HG03060 (cell line): ENCODE measurements at regions not wholly inside any gene's neighbourhood (a gene's known extent, or its start where the extent isn't known, plus 50 kb on each side); places are given as distances from the start of the nearest gene placed in this dataset.
A peak's percentile ranks its signal among the peaks of the same experiment; 100 is the strongest.
"Not testable (repeated sequence)": the region's sequence is repeated elsewhere in the genome, so short reads cannot be mapped to it uniquely, and the experiment has no call there.

Experiments used
- ATAC-seq: cut with Tn5 transposase; IDR thresholded peaks from one replicate; pipeline ENCODE4 v1.9.1; 2021; ENCODE audit warnings: low read depth, moderate number of reproducible peaks; ENCODE audit not compliant: unreplicated experiment

DNA sequence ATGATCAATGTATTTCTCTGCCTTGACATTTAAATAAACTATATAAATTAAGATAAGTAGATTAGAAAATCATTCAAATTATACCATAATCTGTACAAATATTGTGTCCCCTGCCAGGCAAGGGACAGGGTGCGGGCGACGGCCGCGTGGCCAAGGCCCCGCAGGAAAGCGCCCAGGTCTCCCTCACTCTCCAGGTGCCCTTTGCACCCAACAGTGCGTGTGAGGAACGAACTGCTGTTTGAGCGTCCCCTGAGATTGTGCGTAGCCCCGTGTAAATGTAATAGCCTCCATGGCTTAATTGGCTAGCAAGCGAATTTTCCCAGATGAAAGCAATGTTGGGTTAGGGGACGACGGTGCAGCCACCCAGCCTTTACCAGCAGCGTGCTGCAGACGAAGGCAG lies 161.4 kb downstream of the SYT15 start:
- not testable (repeated sequence) for ATAC-seq

DNA sequence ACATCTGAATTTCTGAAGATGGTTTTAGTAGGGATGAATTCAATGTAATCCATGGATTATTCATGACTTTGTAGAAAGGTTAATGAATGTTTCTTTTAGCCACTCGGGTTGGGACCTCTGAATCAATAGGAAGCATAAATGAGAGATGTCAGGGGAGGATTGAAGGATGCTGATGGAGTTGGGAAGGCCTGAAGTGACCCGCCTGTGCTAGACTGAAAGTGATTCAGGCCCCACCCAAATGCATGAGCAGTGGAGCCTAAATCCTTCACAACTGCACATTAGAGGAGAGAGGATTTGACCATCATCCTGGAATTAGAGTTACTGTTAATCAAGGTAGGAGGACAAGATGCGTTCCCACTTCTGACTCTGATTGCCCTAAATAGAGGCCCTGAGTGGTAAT lies 162.2 kb upstream of the PTPN20 start:
- not testable (repeated sequence) for ATAC-seq

DNA sequence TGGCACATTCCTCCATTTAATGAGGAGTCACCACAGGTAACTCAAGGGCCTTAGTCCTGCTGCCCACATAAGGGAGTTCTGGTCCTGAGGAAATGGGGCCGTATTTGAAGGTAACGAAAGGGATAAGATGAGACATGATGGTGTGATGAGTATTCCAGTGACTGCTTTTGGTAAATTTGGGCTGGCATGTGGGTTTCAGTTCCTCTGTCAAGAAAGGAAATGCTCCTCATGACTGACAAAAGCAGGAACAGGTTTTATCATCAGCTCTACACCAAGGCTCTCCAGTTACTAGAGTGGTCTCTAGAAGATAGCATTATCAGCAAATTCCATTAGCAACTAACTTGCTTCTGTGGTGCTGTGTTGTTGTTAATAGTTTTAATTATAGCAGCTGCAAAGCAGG lies 161.8 kb upstream of the PTPN20 start:
- ATAC-seq = not testable (repeated sequence)

DNA sequence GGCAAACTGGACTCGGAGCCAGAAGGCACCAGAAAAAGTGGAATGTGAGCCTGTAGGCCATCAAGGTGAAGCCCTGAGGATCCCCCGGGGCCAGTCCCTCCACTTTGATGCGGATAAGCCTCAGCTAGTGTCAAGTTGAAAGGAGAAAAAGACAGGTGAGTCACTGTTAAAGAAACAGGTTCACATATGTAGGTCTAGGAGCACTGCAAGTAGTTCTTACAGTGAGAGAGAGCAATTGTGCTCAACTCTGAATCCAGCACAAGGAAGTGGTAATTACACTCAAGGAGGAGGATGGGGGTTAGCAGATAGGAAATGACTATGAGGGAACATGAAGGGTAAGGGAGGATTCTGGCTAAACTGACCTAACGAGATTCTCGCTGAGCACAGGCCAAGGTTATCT lies 157.5 kb upstream of the PTPN20 start:
- not testable (repeated sequence) for ATAC-seq

DNA sequence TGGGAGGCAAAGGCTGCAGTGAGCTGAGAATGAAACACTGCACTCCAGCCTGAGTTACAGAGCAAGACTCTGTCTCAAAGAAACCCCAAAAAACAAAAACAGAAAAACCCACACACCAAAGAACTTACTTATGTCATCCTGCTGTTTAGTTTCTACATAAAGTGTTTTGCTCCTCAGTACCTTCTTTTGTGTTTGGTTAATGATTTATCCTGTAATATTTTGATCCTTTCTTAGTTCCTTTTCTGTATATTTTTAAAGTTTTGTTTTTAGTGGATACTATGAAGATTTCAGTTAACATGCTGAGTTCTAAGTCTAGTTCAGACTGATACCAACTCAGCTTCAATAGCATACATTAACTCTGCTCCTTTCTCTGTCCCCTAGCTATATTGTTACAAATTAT lies 149.8 kb upstream of the PTPN20 start:
- peak; percentile 94 for ATAC-seq

DNA sequence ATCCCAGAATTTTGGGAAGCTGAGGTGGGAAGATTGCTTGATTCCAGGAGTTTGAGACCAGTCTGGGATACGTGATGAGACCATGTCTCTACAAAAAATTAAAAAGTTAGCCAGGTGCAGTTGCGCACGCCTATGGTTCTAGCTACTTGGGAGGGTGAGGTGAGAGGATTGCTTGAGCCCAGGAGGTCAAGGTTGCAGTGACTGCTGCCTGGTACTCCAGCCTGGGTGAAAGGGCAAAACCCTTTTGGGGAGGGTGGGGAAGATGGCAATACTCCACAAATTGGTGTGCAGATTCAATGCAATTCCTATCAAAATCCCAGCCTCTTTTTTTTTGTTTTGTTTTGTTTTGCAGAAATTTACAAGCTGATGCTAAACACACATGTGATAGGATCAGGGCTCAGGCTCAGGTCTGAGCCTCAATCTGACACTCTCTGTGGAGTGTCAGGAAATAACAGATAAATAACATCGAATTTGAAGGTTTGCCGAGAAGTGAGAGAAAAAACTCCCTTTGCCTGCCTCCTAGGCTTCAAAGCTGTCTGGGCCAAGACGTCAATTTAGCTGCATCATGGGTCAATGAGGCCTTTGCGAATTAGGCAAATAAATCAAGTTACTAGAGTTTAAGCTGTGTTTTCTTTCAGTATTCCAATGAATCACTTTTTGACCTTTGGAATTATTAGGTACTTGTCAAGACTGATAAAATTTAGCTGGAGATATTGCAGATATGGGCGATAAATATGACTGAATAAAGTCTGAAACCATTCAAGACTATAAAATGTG lies 142.5 kb upstream of the PTPN20 start:
- not testable (repeated sequence) for ATAC-seq

DNA sequence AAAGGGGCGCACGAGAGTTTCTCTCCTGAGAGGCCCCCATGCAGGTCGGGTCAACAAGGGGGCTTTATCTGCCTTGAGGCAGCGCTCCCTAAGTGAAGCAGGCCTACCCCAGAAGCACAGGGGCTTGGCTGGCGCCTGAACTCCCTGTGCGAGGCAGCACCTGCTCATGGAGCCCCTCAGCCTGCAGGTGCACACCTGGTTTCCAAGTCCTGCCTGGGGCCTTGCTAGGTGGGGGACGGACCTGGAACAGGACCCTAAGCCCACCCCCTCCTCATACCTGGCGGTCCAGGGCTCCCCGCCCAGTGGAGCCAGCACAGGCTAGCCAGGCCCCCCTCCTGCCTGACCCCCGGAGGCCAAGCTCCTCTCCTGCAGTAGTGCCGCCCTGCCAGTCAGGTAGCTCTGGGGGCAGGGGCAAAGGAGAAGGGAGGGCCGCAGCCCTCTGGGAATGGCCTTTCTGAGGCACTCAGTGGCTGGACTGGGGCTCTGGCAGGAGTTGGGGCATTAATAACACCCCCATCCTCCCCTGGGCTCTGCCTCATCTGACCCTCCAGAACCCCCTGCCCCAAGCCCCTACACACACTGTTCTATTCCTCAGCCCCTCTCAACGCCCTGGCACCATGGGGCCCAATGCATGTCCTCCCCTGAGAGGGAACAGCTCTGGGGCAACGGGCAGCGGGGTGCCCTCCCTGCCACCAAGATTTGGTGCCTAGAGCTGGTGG lies 137.9 kb upstream of the PTPN20 start:
- ATAC-seq = not testable (repeated sequence)

DNA sequence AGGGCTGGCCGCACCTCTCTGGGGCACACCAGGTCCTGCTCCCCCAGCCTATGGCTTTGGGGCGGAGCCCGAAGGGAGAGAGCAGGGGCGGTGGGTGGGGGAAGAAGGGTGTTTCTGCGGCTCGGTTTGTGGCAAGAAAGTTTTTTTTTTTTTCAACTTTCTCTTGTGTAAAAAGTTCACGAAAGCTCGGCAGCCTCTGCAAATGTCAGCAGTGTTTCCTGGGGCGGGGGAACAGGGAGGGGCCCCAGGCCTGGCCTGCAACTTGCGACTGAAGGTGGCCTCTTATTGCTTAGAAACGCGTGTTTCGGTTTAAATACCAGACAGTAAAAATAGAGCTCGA lies 137.4 kb upstream of the PTPN20 start:
- ATAC-seq = not testable (repeated sequence)

DNA sequence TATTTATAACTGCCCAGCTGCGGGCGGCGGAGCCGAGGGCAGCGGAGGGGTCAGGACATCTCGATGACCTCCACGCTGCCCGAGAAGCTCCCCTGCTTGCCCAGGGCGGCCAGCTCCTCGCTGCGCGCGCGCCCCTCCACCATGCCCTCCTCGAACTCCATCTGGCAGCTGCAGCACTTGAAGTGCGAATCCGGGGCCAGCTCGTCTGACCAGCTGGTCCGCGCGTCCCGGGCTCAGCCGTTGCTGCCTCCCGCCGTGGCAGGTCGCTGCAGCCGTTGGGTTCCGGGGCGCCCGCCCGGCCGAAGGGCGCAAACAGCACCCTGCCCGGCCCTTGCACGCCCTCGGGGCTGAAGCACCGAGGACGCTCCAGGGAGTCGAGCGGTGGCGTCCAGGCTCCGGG lies 136.9 kb upstream of the PTPN20 start:
- not testable (repeated sequence) for ATAC-seq

DNA sequence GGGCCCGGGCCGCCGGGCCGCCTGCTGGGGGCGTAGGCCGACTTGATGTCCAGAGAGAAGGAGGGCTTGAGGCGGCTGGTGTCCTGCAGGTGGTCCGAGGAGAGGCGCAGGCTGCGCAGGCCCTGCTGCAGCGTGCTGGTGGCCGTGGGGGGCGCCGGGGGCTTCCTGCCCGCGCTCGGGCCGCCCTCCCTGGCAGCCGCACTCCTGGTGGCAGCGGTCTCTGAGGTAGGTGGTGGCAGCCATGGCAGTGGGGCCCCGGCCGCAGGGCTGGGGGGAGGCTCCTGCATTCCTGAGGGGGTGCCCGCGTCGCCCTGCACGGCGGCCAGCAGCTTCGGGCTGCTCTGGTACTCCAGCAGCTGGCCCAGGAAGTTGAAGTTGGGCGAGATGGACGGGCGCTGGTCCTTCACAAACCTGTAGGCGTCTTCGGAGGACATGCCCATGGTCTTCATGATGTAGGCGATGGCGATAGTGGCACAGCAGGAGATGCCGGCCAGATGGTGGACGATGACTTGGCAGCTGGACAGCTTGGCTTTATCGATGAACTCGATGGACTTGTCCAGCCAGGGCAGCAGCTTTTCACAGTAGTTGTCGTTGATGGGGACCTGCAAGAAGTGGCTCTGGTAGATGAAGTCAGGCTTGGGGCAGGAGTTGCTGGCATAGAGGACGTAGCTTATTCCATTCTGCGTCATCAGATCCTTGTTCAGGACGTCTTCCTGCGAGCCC lies 136.1 kb upstream of the PTPN20 start:
- ATAC-seq = not testable (repeated sequence)

DNA sequence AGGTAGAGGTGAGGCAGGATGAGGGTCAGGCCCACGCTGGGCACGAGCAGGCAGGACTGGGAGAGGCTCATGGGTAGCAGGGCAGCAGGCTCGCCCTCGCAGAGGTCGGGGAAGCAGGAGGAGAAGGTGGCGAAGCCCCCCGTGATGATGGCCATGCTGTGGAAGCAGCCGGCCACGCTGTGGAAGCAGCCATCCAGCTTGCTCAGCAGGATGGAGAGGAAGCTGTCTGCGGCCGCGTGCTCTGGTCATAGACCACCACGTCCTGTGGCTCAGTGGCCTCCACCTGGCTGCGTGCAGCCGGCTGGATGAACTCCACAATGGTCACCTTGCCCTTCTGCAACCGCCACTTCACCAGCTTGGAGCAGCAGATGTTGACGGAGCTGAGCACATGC lies 135.6 kb upstream of the PTPN20 start:
- not testable (repeated sequence) for ATAC-seq

DNA sequence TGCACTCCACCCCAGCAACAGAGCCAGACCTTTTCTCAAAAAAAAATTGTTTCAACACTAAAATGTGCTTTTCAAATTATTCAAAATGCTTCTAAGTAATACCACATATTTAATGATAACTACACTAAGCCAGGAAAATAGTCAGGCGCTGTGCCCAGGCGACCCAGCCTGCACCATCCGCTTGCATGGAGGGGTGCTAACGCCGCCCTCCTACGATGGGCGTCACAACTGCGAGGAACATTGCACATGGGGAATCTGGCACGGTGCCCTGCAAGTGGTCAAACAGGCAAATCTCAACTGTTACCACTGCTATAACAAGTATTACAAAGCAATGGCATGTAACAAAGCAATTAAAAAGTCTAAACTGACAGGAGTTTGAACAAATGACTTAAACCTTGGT lies 131.7 kb upstream of the PTPN20 start:
- ATAC-seq = not testable (repeated sequence)

DNA sequence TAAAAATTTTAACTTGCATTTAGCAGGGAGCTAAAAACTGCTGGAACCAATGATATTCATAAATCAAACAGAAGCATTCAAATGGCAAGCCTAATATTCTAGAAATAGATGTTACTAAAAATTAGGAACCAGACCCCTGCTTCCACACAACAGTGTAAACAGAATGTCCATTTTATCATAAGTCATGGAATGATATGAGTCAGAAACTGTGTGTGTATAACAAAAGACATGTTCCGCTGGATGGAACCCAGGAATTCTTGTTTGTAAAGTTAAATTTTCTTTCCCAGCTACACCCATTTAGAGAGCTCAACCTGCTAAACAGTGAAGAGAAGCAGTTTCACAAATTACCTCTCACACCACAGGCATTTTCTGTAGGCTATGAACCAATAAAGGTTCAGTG lies 131.1 kb upstream of the PTPN20 start:
- ATAC-seq = not testable (repeated sequence)

DNA sequence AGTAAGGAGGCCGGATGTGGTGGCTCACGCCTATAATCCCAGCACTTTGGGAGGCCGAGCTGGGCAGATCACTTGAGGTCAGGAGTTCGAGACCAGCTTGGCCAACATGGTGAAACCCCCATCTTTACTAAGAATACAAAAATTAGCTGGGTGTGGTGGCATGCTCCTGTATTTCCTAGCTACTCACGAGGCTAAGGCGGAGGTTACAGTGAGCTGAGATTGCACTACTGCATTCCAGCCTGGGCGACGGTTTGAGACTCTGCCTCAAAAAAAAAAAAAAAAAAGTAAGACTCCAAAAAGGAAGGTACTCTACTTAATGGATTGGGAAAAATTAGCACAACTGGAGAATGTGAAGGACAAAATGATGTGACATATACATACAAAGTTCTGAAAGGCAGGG lies 130.2 kb upstream of the PTPN20 start:
- not testable (repeated sequence) for ATAC-seq

DNA sequence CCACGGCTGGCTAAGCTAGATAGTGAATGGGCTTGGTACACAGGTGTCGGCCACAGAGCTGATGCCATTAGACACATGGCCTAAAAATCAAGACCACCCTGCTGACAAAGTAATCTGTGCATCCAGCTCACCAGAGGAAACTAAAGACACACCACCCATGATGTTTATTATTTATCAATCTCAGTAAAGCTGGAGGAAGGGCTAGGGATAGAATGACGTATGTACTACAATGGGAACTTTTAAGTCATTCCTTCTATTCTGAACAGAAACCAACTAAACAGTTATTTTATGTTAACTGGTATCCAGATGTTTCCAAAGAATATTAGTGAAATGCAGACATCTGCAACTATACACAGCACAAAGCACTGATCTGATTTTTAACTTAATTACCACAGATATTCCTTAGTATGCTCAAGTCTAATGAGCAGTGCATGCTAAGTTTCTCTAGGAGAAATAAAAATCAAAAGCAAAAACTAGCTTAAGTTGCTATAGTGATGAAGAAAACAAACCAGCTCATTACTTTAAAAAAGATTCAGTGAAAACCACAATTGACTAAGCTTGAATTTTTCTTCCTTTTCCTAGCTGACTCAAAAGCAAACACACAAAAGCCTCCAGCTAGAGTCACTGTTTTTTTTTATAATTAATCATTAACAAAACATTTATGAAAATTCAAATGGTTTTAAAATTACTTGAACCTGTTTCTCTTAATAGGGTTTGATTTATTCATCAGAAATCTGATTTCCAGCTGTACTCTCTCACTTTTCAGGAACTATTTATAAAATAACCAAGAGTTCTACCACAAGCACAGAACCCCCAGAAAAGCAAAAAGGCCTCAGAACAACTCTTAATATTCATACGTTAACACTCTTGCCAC lies 129.0 kb upstream of the PTPN20 start:
- ATAC-seq = peak; percentile 46

DNA sequence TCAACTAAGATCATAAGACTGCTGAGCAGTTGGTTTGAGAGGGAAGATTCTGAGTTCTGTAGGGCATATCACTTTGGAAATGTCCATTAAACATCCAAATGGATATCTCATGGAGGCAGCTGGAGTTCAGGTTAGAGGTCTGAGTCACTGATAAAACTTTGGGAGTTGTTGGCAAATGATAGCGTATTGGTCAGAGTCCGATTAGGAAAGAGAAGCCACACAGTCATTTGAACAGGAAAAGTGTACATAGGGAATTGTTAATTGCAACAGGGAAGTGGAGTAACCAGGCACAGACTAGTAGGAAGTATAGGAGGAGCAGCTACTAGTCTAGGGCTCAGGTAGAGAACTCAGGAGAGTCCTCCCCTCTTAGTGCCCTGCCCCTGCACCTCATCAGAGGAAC lies 126.6 kb upstream of the PTPN20 start:
- not testable (repeated sequence) for ATAC-seq

DNA sequence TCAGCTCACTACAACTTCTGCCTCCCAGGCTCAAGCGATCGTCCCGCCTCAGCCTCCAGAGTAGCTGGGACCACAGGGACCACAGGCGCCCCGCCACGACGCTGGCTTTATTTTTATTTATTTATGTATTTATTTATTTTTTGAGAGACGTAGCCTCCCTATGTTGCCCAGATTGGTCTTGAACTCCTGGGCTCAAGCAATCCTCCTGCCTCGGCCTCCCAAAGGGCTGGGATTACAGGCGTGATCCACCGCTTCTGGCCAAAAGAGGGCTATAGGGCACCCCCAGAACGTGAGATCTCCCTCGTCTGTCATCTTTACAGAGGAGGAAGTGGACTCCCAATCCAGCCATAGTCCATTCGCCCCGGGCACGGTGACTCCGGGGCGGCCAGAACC lies 125.1 kb upstream of the PTPN20 start:
- not testable (repeated sequence) for ATAC-seq

DNA sequence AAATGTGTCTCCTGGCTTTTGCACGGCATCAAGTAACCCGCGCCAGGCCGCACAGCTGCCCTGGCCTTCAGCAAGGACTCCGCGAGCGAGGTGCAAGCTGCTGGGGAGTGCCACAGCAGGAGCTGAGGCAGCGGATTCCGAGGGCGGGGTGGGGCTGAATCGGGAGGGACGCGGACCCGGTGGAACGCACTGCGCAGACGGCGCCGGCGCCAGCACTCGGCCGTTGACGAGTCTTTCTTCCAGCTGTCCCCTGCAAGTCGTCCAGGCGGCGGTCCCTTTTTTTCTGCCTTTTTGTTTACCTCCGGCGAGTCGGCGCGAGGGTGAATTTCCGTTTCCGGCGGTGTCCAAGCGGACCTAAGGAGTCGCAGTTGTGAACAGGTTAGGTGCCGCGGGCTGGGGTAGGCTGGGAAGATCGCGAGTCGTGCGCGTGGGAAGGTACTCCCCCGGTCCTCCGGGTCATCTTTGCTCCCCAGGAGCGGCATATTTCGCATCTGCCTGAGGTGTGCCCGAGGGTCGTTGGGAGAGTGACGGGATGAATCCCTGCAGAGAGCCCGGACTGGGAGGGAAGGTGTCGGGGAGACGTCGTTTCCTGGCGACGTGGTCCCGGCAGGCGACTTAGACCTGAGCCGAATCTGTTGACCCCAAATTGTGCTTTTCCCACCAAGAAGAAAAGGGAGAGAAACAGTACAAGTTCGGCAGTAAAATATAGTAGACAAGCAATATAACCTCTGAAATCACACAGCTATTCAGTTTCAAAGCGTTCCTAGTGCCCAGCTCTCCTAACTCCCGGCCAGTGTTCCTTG lies 124.5 kb upstream of the PTPN20 start:
- not testable (repeated sequence) for ATAC-seq

DNA sequence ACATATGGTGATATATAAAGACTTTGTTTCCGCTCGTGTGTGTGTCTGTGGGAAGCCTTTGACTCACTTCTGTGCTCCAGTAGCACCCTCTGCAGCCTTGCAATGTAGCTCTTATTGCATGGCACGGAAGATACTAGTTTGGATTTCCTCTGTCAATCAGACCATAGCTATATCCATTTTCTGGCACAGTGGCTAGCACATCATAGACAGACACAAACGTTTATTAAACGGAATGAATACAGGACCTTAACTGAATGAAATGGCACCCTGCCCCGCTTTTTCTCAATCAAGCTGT lies 124.0 kb upstream of the PTPN20 start:
- ATAC-seq = no peak
